IMR-90 (cell line): ENCODE measurements at regions not wholly inside any gene's neighbourhood (a gene's known extent, or its start where the extent isn't known, plus 50 kb on each side); places are given as distances from the start of the nearest gene placed in this dataset.

ENCODE experiments used
- ATAC-seq: fragments of 200-7000 bp; cut with Tn5 transposase; 2 replicates; pipeline ENCODE4 v1.9.1; 2020; ENCODE audit warnings: low read depth, mild to moderate bottlenecking, moderate library complexity
- BruUV-seq: library from RNA; stranded (reverse); fragments of 400-500 nt; replicated peaks from 2 replicates; lab custom pipeline; 2021; lab: Mats Ljungman, UMichigan
- CTCF ChIA-PET: fragments of 300-600 bp; formaldehyde crosslinking; extraction: SDS; loops from one replicate; lab custom pipeline; 2021; ENCODE audit warnings: antibody characterized with exemption; lab: Yijun Ruan, JAX
- POLR2A ChIA-PET: fragments of 300-600 bp; sonication (Branson Sonifier 250); formaldehyde crosslinking; loops from one replicate; lab custom pipeline; 2022; ENCODE audit warnings: antibody characterized with exemption; ENCODE audit not compliant: unreplicated experiment; lab: Charles Lee
- DNase-seq: peaks from one replicate; pipeline ENCODE4 v3.0.0; 2013
- H2AFZ ChIP-seq: replicated peaks from 2 replicates; pipeline ENCODE3; 2013; ENCODE audit warnings: low read length, mild to moderate bottlenecking; ENCODE audit not compliant: poor library complexity
- H2AK5ac ChIP-seq: 2 replicates; pipeline ENCODE4 v1.6.1; 2013; ENCODE audit warnings: low read depth, low read length, inconsistent platforms
- H2AK9ac ChIP-seq: replicated peaks from 2 replicates; pipeline ENCODE3; 2013; ENCODE audit warnings: mild to moderate bottlenecking, low read depth, low read length, moderate library complexity; ENCODE audit not compliant: poor library complexity
- H2BK120ac ChIP-seq: 2 replicates; pipeline ENCODE4 v1.6.1; 2013; ENCODE audit warnings: low read depth, low read length, inconsistent platforms
- H2BK15ac ChIP-seq: 3 replicates; pipeline ENCODE4 v1.6.1; 2013; ENCODE audit warnings: low read depth, low read length, inconsistent platforms
- H2BK20ac ChIP-seq: 2 replicates; pipeline ENCODE4 v1.6.1; 2013; ENCODE audit warnings: low read depth, mild to moderate bottlenecking, inconsistent platforms, low read length, moderate library complexity
- H2BK5ac ChIP-seq: 2 replicates; pipeline ENCODE4 v1.6.1; 2013; ENCODE audit warnings: mild to moderate bottlenecking, low read depth, low read length, inconsistent platforms; ENCODE audit not compliant: poor library complexity, severe bottlenecking
- H3K14ac ChIP-seq: replicated peaks from 2 replicates; pipeline ENCODE4 v1.6.1; 2013; ENCODE audit warnings: low read depth, low read length, inconsistent platforms
- H3K18ac ChIP-seq: 2 replicates; pipeline ENCODE4 v1.6.1; 2013; ENCODE audit warnings: low read depth, low read length, control low read depth
- H3K23ac ChIP-seq: 2 replicates; pipeline ENCODE4 v1.6.1; 2013; ENCODE audit warnings: low read depth, low read length, inconsistent platforms
- H3K27ac ChIP-seq: 2 replicates; pipeline ENCODE4 v1.5.1; 2013; ENCODE audit warnings: mild to moderate bottlenecking, control low read depth, low read length; ENCODE audit not compliant: insufficient read depth
- H3K27me3 ChIP-seq: 2 replicates; pipeline ENCODE4 v1.6.1; 2013; ENCODE audit warnings: low read length; ENCODE audit not compliant: control insufficient read depth, insufficient read depth
- H3K36me3 ChIP-seq: 2 replicates; pipeline ENCODE4 v1.6.1; 2013; ENCODE audit warnings: low read length, mixed read lengths; ENCODE audit not compliant: control insufficient read depth, insufficient read depth
- H3K4ac ChIP-seq: 2 replicates; pipeline ENCODE4 v1.6.1; 2013; ENCODE audit warnings: low read depth, low read length, inconsistent platforms
- H3K4me1 ChIP-seq: 2 replicates; pipeline ENCODE4 v1.6.1; 2013; ENCODE audit warnings: low read length, mixed read lengths; ENCODE audit not compliant: control insufficient read depth, insufficient read depth
- H3K4me2 ChIP-seq: 2 replicates; pipeline ENCODE4 v1.6.1; 2013; ENCODE audit warnings: low read depth, mild to moderate bottlenecking, control low read depth, low read length, moderate library complexity
- H3K4me3 ChIP-seq: 2 replicates; pipeline ENCODE4 v1.5.1; 2013; ENCODE audit warnings: low read depth, mild to moderate bottlenecking, control low read depth, low read length, moderate library complexity; ENCODE audit not compliant: insufficient read depth
- H3K56ac ChIP-seq: 2 replicates; pipeline ENCODE4 v1.6.1; 2013; ENCODE audit warnings: low read length, inconsistent platforms; ENCODE audit not compliant: insufficient read depth; ENCODE audit errors: extremely low read depth
- H3K79me1 ChIP-seq, 2 experiments: 2 replicates each; pipeline ENCODE4 v1.6.1; 2013; ENCODE audit warnings: low read length in 2 of 2, inconsistent platforms in 1 of 2, low read depth in 1 of 2
- H3K9ac ChIP-seq: 2 replicates; pipeline ENCODE4 v1.6.1; 2013; ENCODE audit warnings: low read depth, low read length, control low read depth
- H3K9me1 ChIP-seq: 2 replicates; pipeline ENCODE4 v1.6.1; 2013; ENCODE audit warnings: low read length, inconsistent platforms; ENCODE audit not compliant: insufficient read depth
- H3K9me3 ChIP-seq: 2 replicates; pipeline ENCODE4 v1.6.1; 2013; ENCODE audit warnings: low read length; ENCODE audit not compliant: control insufficient read depth, insufficient read depth
- H4K20me1 ChIP-seq: 2 replicates; pipeline ENCODE4 v1.6.1; 2013; ENCODE audit warnings: low read length, inconsistent platforms; ENCODE audit not compliant: insufficient read depth
- H4K5ac ChIP-seq: 2 replicates; pipeline ENCODE4 v1.6.1; 2013; ENCODE audit warnings: mild to moderate bottlenecking, low read depth, low read length, control low read depth
- H4K8ac ChIP-seq, 2 experiments: 2 replicates each; pipeline ENCODE4 v1.6.1; 2013; ENCODE audit warnings: low read depth in 2 of 2, low read length in 2 of 2, control low read depth in 1 of 2, inconsistent platforms in 1 of 2
- H4K91ac ChIP-seq: 2 replicates; pipeline ENCODE4 v1.6.1; 2013; ENCODE audit warnings: low read depth, low read length, inconsistent platforms; ENCODE audit not compliant: insufficient read depth
- BHLHE40 ChIP-seq: fragments of 150-350 bp; IDR thresholded peaks from 2 replicates; pipeline ENCODE4 v1.6.1; 2016; ENCODE audit warnings: mild to moderate bottlenecking, low read depth, low read length
- CEBPB ChIP-seq: IDR thresholded peaks from 2 replicates; pipeline ENCODE4 v1.6.1; 2012; ENCODE audit warnings: low read depth, low read length, improper control_type of control experiment
- ELK1 ChIP-seq: fragments of 150-350 bp; IDR thresholded peaks from 2 replicates; pipeline ENCODE4 v1.6.1; 2016; ENCODE audit warnings: low read depth, mild to moderate bottlenecking, low read length, moderate library complexity, borderline replicate concordance
- FOS ChIP-seq: fragments of 150-350 bp; IDR thresholded peaks from 2 replicates; pipeline ENCODE4 v1.6.1; 2016; ENCODE audit warnings: low read depth, low read length
- MAZ ChIP-seq: IDR thresholded peaks from 2 replicates; pipeline ENCODE4 v1.6.1; 2012; ENCODE audit warnings: low read depth, mild to moderate bottlenecking, low read length, improper control_type of control experiment, moderate library complexity, borderline replicate concordance
- POLR2A ChIP-seq: IDR thresholded peaks from 2 replicates; pipeline ENCODE4 v1.6.1; 2012; ENCODE audit warnings: mild to moderate bottlenecking, low read depth, low read length
- RAD21 ChIP-seq: IDR thresholded peaks from 2 replicates; pipeline ENCODE4 v1.6.1; 2012; ENCODE audit warnings: low read length, improper control_type of control experiment
- RCOR1 ChIP-seq: IDR thresholded peaks from 2 replicates; pipeline ENCODE4 v1.6.1; 2012; ENCODE audit warnings: mild to moderate bottlenecking, low read length, improper control_type of control experiment; ENCODE audit not compliant: insufficient replicate concordance
- dilution Hi-C: fragments of 300-500 bp; cut with HindIII; formaldehyde crosslinking; loops from one replicate; pipeline ENCODE4 v1.14.3; 2018; ENCODE audit warnings: low sequenced_read_pairs; ENCODE audit not compliant: unreplicated experiment
- in situ Hi-C: fragments of 300-500 bp; cut with MboI; formaldehyde crosslinking; loops from 3 replicates; pipeline ENCODE4 v1.14.3; 2019; ENCODE audit warnings: low sequenced_read_pairs, inconsistent platforms, mixed read lengths
- intact Hi-C: fragments of 100-400 bp; cut with micrococcal nuclease; formaldehyde crosslinking; loops from 2 replicates; pipeline ENCODE4 v1.10.0; 2022

- intact Hi-C loops: no loop called here
- Histone ChIP-seq H3K9ac (no peak overlapping the region), H3K4me1 (no peaks in the 10 kb centered on the region), H2AFZ (no peak overlapping the region), H3K27me3 (no peaks in the 10 kb centered on the region), H3K18ac (no peak overlapping the region), H3K23ac (no peak overlapping the region), H2BK5ac (no peak overlapping the region), H2BK20ac (no peak overlapping the region), H2BK15ac (no peak overlapping the region), H2BK120ac (no peak overlapping the region), H3K4me2 (no peak overlapping the region), H4K8ac (no peak overlapping the region), H2AK5ac (no peak overlapping the region), H2AK9ac (no peak overlapping the region), H3K4ac (no peak overlapping the region), H3K27ac (no peak overlapping the region), H4K91ac (no peak overlapping the region), H3K9me1 (no peaks in the 10 kb centered on the region), H3K14ac (no peak overlapping the region), H4K5ac (no peak overlapping the region), H4K20me1 (no peaks in the 10 kb centered on the region), H3K36me3 (no peaks in the 10 kb centered on the region), H3K4me3 (no peak overlapping the region), H3K79me1 (no peaks in the 10 kb centered on the region), H3K9me3 (no peaks in the 10 kb centered on the region), H3K56ac (no peak overlapping the region)
- ATAC-seq (no peak), DNase-seq (no peak)
- CTCF ChIA-PET: no interaction called here
- dilution Hi-C loops: no loop called here
- no peak for TF ChIP-seq RCOR1
- no peak for TF ChIP-seq BHLHE40
- TF ChIP-seq MAZ: no peak
- TF ChIP-seq RAD21: no peak
- TF ChIP-seq POLR2A: no peak
- TF ChIP-seq CEBPB: no peak
- TF ChIP-seq ELK1: no peak
- TF ChIP-seq FOS: no peak
- BruUV-seq: no TSS peak
- POLR2A ChIA-PET: no interaction called here
- in situ Hi-C loops: no loop called here
Observed at GRCh38 chr3:69590111-69590510, 149.2 kb upstream of the MITF start.
